ENCODE measurements at regions not wholly inside any gene's neighbourhood (a gene's known extent, or its start where the extent isn't known, plus 50 kb on each side); places are given as distances from the start of the nearest gene placed in this dataset.

DNA sequence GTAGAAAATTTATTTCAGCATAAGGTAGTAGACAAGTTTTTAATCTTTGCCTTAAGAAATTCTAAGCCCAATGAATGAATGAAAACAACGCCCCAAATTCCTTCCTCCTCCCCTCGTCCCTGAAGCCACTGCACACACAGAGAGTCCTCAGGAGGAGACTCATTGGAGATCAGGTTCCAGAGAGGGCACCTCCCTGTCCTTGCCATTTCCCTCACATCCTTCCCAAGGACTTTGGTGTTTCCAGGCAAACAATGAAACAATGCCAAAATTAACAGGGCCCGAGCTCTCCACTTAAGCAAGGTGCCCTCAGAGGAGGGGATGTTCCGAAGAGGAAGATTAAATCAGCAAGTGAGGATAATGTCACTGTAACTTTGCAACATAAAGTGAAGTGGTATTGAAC, 240.7 kb downstream of the DCDC2C start:
- no peak overlapping the region for H3K27ac ChIP-seq
- H3K27me3 ChIP-seq (replicated peaks), result no peaks in the 10 kb centered on the region
- DNase-seq, result no peak
- TF ChIP-seq, protein P1, sequence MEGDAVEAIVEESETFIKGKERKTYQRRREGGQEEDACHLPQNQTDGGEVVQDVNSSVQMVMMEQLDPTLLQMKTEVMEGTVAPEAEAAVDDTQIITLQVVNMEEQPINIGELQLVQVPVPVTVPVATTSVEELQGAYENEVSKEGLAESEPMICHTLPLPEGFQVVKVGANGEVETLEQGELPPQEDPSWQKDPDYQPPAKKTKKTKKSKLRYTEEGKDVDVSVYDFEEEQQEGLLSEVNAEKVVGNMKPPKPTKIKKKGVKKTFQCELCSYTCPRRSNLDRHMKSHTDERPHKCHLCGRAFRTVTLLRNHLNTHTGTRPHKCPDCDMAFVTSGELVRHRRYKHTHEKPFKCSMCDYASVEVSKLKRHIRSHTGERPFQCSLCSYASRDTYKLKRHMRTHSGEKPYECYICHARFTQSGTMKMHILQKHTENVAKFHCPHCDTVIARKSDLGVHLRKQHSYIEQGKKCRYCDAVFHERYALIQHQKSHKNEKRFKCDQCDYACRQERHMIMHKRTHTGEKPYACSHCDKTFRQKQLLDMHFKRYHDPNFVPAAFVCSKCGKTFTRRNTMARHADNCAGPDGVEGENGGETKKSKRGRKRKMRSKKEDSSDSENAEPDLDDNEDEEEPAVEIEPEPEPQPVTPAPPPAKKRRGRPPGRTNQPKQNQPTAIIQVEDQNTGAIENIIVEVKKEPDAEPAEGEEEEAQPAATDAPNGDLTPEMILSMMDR (IDR thresholded peaks at IDR 0.05; ENCODE audit: low read depth, low read length, missing control alignments), result no peak
- no peak overlapping the region for H3K4me3 ChIP-seq (ENCODE audit: low read depth, low read length)
- in situ Hi-C loops (cut with HindIII; ENCODE audit: low pct_ligation_motif_present, low sequenced_read_pairs), result no loop called here
- no peaks in the 10 kb centered on the region for H3K36me3 ChIP-seq (replicated peaks)

DNA sequence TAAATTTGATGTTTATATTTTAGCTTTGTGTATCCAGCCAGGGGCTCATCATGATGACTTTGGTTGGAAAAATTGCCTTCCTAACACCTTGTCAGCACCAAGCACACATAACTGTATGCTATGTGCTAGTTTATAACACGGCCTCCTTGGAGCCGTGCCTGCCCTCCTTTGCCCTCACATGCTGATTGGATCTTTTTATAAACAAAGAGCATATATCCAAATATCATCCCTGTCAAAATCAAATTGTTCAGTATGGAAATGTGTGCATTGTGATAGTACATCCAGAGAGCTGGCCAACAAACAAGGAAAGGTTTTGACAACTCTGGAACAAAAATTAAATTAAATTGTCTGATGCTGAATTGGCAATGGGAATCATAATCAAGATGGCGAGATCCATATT, 241.5 kb downstream of the DCDC2C start:
- Histone ChIP-seq H3K36me3 (replicated peaks) (no peaks in the 10 kb centered on the region), H3K27me3 (replicated peaks) (no peaks in the 10 kb centered on the region), H3K4me3 (ENCODE audit: low read depth, low read length) (no peak overlapping the region), H3K27ac (no peak overlapping the region)
- in situ Hi-C loops (cut with HindIII; ENCODE audit: low pct_ligation_motif_present, low sequenced_read_pairs), result no loop called here
- no peak for DNase-seq
- TF ChIP-seq, protein P1 (IDR thresholded peaks at IDR 0.05; ENCODE audit: low read depth, low read length, missing control alignments), result no peak

DNA sequence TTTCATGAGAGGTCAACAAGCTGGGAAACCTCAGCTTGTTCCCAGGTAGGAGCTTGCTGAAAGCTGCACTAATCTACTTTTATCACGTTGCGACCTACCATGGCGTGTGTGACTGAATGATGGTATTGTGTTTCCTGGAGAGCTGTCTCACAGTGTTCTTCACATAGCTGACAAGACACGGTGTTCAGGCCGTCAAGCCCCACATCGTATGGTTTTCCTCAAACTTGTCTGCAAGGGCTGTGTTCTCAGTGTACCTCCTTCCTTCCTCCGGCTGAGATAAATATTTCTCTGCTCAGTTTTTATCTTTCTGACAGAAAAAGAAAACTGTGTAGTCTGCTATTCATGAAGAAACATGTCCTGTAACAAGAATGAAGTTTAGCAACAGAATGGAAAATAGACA, 244.8 kb downstream of the DCDC2C start:
- Histone ChIP-seq H3K4me3 (ENCODE audit: low read depth, low read length) (no peak overlapping the region), H3K36me3 (replicated peaks) (no peaks in the 10 kb centered on the region), H3K27ac (no peak overlapping the region), H3K27me3 (replicated peaks) (no peaks in the 10 kb centered on the region)
- TF ChIP-seq, protein P1 (IDR thresholded peaks at IDR 0.05; ENCODE audit: low read depth, low read length, missing control alignments), result no peak
- DNase-seq, result no peak
- in situ Hi-C loops (cut with HindIII; ENCODE audit: low pct_ligation_motif_present, low sequenced_read_pairs), result no loop called here

DNA sequence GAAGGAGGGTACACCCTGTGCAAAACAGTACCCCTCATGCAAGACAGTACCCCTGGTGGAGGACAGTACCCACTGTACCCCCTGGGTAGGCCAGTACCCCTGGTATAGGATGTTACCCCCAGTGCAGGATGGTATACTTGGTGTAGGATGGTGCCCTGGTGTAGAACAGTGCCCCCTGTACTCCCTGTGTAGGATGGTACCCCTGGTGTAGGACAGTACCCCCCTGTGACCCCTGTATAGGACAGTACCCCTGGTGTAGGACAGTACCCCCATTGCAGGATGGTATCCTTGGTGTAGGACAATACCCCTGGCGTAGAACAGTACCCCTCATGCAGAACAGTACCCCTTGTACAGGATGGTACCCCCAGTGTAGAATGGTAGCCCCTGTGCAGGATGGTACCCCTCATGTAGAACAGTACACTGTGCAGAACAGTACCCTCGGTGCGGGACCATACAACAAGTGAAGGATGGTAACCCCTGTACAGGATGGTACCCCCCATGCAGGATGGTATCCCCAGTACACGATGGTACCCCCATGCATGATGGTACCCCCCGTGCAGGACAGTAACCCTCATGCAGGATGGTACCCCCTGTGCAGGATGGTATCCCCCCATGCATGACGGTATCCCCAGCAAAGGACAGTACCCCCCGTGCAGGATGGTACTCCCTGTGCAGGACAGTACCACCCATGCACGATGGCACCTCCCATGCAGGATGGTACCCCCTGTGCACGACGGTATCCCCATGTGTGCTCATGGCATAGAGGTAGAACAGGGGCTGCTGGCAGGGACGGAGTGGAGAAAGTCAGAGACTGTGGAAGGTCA, 248.0 kb downstream of the DCDC2C start:
- H3K27me3 ChIP-seq (replicated peaks), result no peaks in the 10 kb centered on the region
- TF ChIP-seq, protein P1 (IDR thresholded peaks at IDR 0.05; ENCODE audit: low read depth, low read length, missing control alignments), result no peak
- in situ Hi-C loops (cut with HindIII; ENCODE audit: low pct_ligation_motif_present, low sequenced_read_pairs), result no loop called here

DNA sequence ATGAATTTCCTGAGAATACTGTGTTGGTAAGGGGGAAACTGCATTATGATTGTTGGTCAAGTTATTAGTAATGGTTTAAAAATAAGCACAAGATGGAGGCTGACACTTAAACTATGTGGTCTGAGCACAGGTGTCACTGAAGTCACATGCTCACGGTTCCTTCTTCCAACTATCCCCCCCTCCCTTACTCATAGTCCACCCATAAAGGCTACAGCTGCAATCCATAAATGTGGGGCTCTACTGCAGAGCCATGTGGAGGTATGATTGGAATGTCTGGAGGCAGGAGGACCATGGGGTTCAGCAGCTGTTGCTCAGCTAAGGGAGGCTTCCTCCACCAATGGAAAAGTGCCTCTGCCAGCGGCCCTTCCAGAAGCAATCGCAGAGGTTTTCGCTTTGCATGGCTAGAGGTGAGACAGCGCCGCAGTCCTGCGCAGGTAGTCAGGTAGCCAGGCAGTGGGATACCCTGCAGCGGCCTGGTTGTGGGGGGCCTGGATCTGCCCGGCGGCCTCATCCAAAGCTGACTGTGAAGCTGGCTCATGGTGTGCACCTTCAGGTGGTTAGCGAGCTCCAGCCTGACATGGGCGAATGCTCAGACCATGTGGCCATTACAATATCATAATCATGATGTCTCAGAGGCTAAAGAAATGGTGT, 249.6 kb downstream of the DCDC2C start:
- no peak for DNase-seq
- in situ Hi-C loops (cut with HindIII; ENCODE audit: low pct_ligation_motif_present, low sequenced_read_pairs), result no loop called here
- Histone ChIP-seq H3K27ac (no peak overlapping the region), H3K27me3 (replicated peaks) (no peaks in the 10 kb centered on the region), H3K36me3 (replicated peaks) (no peaks in the 10 kb centered on the region), H3K4me3 (ENCODE audit: low read depth, low read length) (no peak overlapping the region)
- TF ChIP-seq, protein P1 (IDR thresholded peaks at IDR 0.05; ENCODE audit: low read depth, low read length, missing control alignments), result no peak

More for the DNA sequence above, 248.0 kb downstream of the DCDC2C start:
- no peak for DNase-seq
- Histone ChIP-seq H3K4me3 (ENCODE audit: low read depth, low read length) (no peak overlapping the region), H3K36me3 (replicated peaks) (no peaks in the 10 kb centered on the region), H3K27ac (no peak overlapping the region)
